CD4-positive, CD25-positive, alpha-beta regulatory T cell (primary cell): ENCODE measurements at regions not wholly inside any gene's neighbourhood (a gene's known extent, or its start where the extent isn't known, plus 50 kb on each side); places are given as distances from the start of the nearest gene placed in this dataset.

Source experiments
- ATAC-seq, 2 donors: fragments of 150-1000 bp; cut with Tn5 transposase; one replicate each; pipeline ENCODE4 v1.10.0; 2021; ENCODE audit warnings: low read depth in 2 of 2, moderate number of reproducible peaks in 2 of 2, moderate library complexity in 1 of 2
- DNase-seq, 3 donors: peaks; one replicate each; pipeline versions ENCODE4 v3.0.0 to v3.0.0-alpha.2; 2012 to 2022; ENCODE audit warnings: mixed read lengths in 1 of 3
- H3K27ac ChIP-seq: one replicate; pipeline ENCODE4 v1.7.0; 2013; ENCODE audit warnings: mild to moderate bottlenecking, low read length; ENCODE audit not compliant: insufficient read depth, poor library complexity, severe bottlenecking
- H3K27me3 ChIP-seq: one replicate; pipeline ENCODE4 v1.7.0; 2013; ENCODE audit warnings: low read length; ENCODE audit not compliant: control insufficient read depth, insufficient read depth
- H3K36me3 ChIP-seq: one replicate; pipeline ENCODE4 v1.7.0; 2013; ENCODE audit warnings: mild to moderate bottlenecking, low read length, moderate library complexity; ENCODE audit not compliant: control insufficient read depth, insufficient read depth
- H3K4me1 ChIP-seq: 2 replicates; pipeline ENCODE4 v1.7.0; 2013; ENCODE audit warnings: mild to moderate bottlenecking, low read length; ENCODE audit not compliant: insufficient read depth, control insufficient read depth, poor library complexity, severe bottlenecking
- H3K4me3 ChIP-seq: one replicate; pipeline ENCODE4 v1.7.0; 2013; ENCODE audit warnings: low read depth, mild to moderate bottlenecking, low read length, moderate library complexity
- H3K9me3 ChIP-seq, 2 experiments: 1 replicate in 1 of 2; 2 replicates in 1 of 2; pipeline ENCODE4 v1.7.0; 2013; ENCODE audit warnings: low read length in 2 of 2, mild to moderate bottlenecking in 1 of 2, moderate library complexity in 1 of 2; ENCODE audit not compliant: control insufficient read depth in 2 of 2
- H3K27ac Mint-ChIP-seq, 3 donors: one replicate each; pipeline ENCODE4 v1.8.0; 2020 to 2022; ENCODE audit warnings: mild to moderate bottlenecking in 3 of 3, mixed read lengths in 3 of 3, moderate library complexity in 2 of 3
- H3K27me3 Mint-ChIP-seq: one replicate; pipeline ENCODE4 v1.8.0; 2022; ENCODE audit warnings: mild to moderate bottlenecking, mixed read lengths
- H3K36me3 Mint-ChIP-seq: one replicate; pipeline ENCODE4 v1.8.0; 2020; ENCODE audit warnings: mixed read lengths
- H3K4me1 Mint-ChIP-seq, 4 donors: one replicate each; pipeline ENCODE4 v1.8.0; 2020 to 2022; ENCODE audit warnings: mixed read lengths in 4 of 4, mild to moderate bottlenecking in 1 of 4
- H3K4me3 Mint-ChIP-seq, 4 donors: one replicate each; pipeline ENCODE4 v1.8.0; 2020 to 2022; ENCODE audit warnings: mild to moderate bottlenecking in 4 of 4, mixed read lengths in 4 of 4, moderate library complexity in 3 of 4
- H3K9me3 Mint-ChIP-seq, 7 donors: one replicate each; pipeline ENCODE4 v1.8.0; 2020 to 2022; ENCODE audit warnings: mixed read lengths in 7 of 7, mild to moderate bottlenecking in 3 of 7, moderate library complexity in 2 of 7

DNA sequence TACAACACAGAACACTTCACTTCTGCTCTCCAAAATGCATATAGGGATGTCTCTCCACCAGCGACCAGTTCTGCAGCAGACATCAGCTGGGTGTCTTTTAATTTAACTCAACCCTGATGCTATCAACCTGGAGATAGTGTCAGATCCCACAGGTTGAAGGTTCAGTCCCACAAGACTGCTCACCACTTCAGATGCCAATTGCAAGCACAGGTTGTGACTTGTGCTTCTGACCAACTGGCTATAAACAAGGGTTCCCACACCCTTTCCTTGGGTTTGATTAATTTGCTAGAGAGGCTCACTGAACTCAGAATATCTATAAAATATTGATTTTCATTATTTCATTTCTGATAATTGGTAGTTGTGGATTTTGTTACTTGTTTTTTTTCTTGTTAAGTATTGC lies 177.4 kb upstream of the HS3ST1 start:
- Mint-ChIP-seq H3K27me3 (no peaks in the 10 kb centered on the region), H3K4me1 (peaks cover 0 to 3% (median 0%) of the 10 kb centered on the region in 4 donors), H3K36me3 (no peaks in the 10 kb centered on the region), H3K27ac (no peak overlapping the region), H3K4me3 (no peak overlapping the region), H3K9me3 (no peaks in the 10 kb centered on the region)
- no peak for DNase-seq
- Histone ChIP-seq H3K4me3 (no peak overlapping the region), H3K36me3 (no peaks in the 10 kb centered on the region), H3K9me3 (no peaks in the 10 kb centered on the region), H3K4me1 (no peaks in the 10 kb centered on the region), H3K27ac (no peak overlapping the region), H3K27me3 (peaks cover 7% of the 10 kb centered on the region)
- no peak for ATAC-seq

DNA sequence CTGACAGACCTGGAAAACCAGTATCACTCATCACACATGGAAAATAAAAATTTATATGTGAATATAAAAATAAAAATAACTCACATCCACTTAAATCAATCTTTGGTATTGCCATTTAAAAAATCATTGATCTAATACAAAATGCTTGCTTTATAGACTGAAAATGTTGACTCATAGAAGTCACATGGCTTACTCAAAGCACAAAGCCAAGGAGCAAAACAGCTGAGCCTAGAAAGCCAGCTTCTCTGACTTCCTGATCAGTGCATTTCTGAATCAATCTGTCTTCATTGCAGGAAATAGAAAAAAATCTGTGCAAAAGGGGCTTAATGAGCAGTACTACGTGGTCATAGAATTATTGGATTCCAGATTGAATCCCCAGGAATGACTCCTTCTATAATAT lies 176.9 kb upstream of the HS3ST1 start:
- no peaks in the 10 kb centered on the region for H3K9me3 Mint-ChIP-seq
- Histone ChIP-seq H3K4me3 (no peak overlapping the region), H3K9me3 (no peaks in the 10 kb centered on the region), H3K27ac (no peak overlapping the region), H3K36me3 (no peaks in the 10 kb centered on the region), H3K27me3 (peaks cover 7% of the 10 kb centered on the region), H3K4me1 (no peaks in the 10 kb centered on the region)
- DNase-seq (peak in 1 of 3 donors; percentile 0), ATAC-seq (no peak)
- H3K4me1 Mint-ChIP-seq, result peaks cover 0 to 3% (median 0%) of the 10 kb centered on the region in 4 donors
- H3K27me3 Mint-ChIP-seq, result no peaks in the 10 kb centered on the region
- no peak overlapping the region for H3K27ac Mint-ChIP-seq
- H3K36me3 Mint-ChIP-seq, result no peaks in the 10 kb centered on the region
- no peak overlapping the region for H3K4me3 Mint-ChIP-seq

DNA sequence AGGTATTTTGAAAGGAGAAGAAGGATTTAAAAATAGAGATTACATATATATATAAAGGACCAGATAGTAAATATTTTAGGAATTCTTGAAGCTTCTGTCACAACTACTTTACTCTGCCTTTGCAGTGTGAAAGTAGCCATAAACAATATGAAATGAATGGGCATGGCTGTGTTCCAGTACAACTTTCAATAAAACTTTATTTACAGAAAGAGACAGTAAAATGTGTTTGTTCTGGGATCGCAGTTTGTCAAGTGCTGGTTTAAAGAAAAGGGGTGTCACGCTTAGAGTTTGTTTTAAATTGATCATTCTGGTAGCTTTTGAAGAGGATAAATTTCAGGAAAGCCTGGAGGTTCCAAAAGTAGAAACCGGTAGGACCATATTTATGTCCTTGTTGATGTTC lies 176.1 kb upstream of the HS3ST1 start:
- DNase-seq (no peak), ATAC-seq (no peak)
- Histone ChIP-seq H3K9me3 (no peaks in the 10 kb centered on the region), H3K4me3 (no peak overlapping the region), H3K36me3 (no peaks in the 10 kb centered on the region), H3K4me1 (no peaks in the 10 kb centered on the region), H3K27ac (no peak overlapping the region), H3K27me3 (peaks cover 7% of the 10 kb centered on the region)
- Mint-ChIP-seq H3K27ac (no peak overlapping the region), H3K9me3 (no peaks in the 10 kb centered on the region), H3K27me3 (no peaks in the 10 kb centered on the region), H3K36me3 (no peaks in the 10 kb centered on the region), H3K4me1 (peaks cover 0 to 3% (median 0%) of the 10 kb centered on the region in 4 donors), H3K4me3 (no peak overlapping the region)

DNA sequence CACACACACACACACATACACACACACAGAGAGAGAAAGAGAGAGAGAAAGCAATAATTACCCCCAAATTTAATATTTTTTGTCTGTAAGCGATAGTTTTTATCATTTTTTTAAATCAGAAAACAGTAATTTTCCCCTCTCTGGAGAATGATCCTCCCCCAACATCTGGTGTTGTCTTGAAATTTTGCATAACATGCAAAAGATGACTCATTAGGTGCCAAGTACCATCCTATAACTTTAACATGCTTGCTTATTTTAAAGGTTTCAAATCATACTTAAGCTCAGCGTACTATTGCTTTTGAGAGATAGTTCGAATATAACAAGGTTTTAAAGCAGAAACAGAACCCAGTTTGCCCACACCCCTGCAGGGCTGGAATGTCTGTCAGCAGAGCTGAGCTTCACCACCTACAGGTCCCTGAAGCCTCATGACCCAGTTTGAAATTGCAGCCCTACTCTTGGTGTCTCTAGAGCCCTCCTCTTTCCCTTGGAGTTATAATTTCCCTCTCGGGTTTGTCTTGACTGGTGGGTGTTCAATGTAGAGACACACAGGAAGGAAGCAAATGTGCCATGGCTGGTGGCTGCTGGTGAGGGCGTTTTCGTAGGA lies 175.0 kb upstream of the HS3ST1 start:
- no peaks in the 10 kb centered on the region for H3K4me1 Mint-ChIP-seq
- H3K36me3 Mint-ChIP-seq, result no peaks in the 10 kb centered on the region
- H3K9me3 Mint-ChIP-seq, result peaks cover 0 to 3% (median 0%) of the 10 kb centered on the region in 7 donors
- H3K27me3 Mint-ChIP-seq, result peaks cover 4% of the 10 kb centered on the region
- Histone ChIP-seq H3K4me1 (no peaks in the 10 kb centered on the region), H3K27me3 (peaks cover 7% of the 10 kb centered on the region), H3K4me3 (no peak overlapping the region), H3K9me3 (no peaks in the 10 kb centered on the region), H3K36me3 (no peaks in the 10 kb centered on the region), H3K27ac (no peak overlapping the region)
- no peak for ATAC-seq
- H3K27ac Mint-ChIP-seq, result no peak overlapping the region
- no peak for DNase-seq
- no peak overlapping the region for H3K4me3 Mint-ChIP-seq

DNA sequence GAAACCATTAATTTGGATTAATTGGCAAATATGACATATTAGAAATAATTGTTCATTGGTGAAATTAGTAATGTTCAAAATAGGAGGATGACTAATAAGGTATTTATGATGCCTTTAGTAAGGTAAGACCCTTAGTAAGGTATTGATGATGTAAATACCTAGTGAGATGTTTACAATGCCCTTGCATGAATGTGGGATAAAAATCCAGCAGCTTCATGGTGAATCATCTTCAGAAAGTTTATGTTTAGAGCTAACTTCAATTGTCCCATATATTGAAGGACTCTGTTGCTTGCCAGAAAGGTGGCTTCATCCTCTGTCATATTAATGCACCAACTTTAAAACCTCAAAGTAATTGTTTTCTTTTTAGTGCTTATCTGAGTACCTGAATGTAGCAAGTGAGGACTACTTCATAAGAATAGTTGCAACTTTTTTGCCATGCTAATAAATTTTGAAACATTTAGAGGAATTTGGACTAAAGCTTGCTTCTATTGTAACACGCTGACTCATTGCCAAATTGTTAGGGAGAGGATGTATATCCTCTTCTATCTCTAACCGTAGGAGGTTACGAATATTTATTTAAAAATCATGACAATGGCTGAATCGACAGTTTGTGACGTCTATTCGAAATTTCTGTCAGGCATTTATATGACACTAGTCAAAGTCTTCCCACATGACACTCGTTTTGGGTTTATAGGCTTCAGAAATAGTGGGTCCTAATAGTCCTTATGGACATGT lies 174.1 kb upstream of the HS3ST1 start:
- Histone ChIP-seq H3K27ac (no peak overlapping the region), H3K9me3 (no peaks in the 10 kb centered on the region), H3K27me3 (peaks cover 7% of the 10 kb centered on the region), H3K4me3 (no peak overlapping the region), H3K4me1 (no peaks in the 10 kb centered on the region), H3K36me3 (no peaks in the 10 kb centered on the region)
- Mint-ChIP-seq H3K27ac (no peak overlapping the region), H3K9me3 (peaks cover 0 to 3% (median 0%) of the 10 kb centered on the region in 7 donors), H3K4me3 (no peak overlapping the region), H3K27me3 (peaks cover 4% of the 10 kb centered on the region), H3K36me3 (no peaks in the 10 kb centered on the region), H3K4me1 (no peaks in the 10 kb centered on the region)
- DNase-seq, result no peak
- ATAC-seq, result no peak

DNA sequence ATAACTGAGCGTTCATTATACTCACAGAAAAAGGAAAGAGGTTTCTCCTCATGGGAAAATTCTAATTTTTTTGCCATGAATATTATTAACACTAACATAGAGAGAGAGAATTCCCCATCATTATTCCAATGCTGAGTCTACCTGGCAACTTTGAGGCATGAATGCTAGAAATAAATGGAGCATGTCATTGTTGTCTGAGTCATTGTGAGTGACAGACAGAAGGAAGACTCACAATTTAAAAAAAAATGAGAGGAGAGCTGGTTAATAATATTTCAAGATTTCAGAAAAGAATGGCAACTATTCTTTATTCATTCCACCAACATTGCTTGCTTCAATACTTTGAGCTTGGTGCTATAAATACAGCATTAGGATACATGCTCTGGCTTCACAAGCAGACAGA lies 170.4 kb upstream of the HS3ST1 start:
- Mint-ChIP-seq H3K4me3 (no peak overlapping the region), H3K9me3 (peaks cover 0 to 3% (median 0%) of the 10 kb centered on the region in 7 donors), H3K27me3 (peaks cover 4% of the 10 kb centered on the region), H3K4me1 (no peaks in the 10 kb centered on the region), H3K36me3 (no peaks in the 10 kb centered on the region), H3K27ac (no peak overlapping the region)
- Histone ChIP-seq H3K27ac (no peak overlapping the region), H3K9me3 (no peaks in the 10 kb centered on the region), H3K4me3 (no peak overlapping the region), H3K36me3 (no peaks in the 10 kb centered on the region), H3K27me3 (no peaks in the 10 kb centered on the region), H3K4me1 (no peaks in the 10 kb centered on the region)
- ATAC-seq (no peak), DNase-seq (no peak)

DNA sequence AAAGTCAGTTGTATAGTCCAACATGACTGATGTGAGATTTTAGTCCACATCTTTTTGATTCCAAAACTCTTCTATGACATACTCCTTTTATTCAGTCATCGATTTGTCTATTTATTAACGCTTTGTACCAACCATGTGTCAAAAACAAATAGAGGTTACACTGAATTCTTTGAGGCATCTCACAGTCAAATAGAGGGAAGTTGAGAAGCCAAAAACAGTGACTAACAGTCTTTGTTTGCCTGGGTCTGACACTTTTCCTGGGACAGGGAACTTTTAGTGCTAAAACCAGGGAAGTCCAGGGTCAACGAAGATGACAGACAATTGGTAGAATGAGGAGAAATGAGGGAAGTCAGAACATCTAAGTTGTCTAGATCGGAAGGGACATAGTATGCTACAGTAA lies 169.9 kb upstream of the HS3ST1 start:
- H3K27me3 ChIP-seq, result no peaks in the 10 kb centered on the region
- Mint-ChIP-seq H3K9me3 (peaks cover 0 to 3% (median 0%) of the 10 kb centered on the region in 7 donors), H3K4me3 (no peak overlapping the region), H3K4me1 (no peaks in the 10 kb centered on the region), H3K27me3 (peaks cover 4% of the 10 kb centered on the region), H3K27ac (no peak overlapping the region), H3K36me3 (no peaks in the 10 kb centered on the region)
- H3K36me3 ChIP-seq, result no peaks in the 10 kb centered on the region
- no peaks in the 10 kb centered on the region for H3K4me1 ChIP-seq
- DNase-seq (no peak), ATAC-seq (no peak)
- no peak overlapping the region for H3K4me3 ChIP-seq
- no peak overlapping the region for H3K27ac ChIP-seq
- no peaks in the 10 kb centered on the region for H3K9me3 ChIP-seq

DNA sequence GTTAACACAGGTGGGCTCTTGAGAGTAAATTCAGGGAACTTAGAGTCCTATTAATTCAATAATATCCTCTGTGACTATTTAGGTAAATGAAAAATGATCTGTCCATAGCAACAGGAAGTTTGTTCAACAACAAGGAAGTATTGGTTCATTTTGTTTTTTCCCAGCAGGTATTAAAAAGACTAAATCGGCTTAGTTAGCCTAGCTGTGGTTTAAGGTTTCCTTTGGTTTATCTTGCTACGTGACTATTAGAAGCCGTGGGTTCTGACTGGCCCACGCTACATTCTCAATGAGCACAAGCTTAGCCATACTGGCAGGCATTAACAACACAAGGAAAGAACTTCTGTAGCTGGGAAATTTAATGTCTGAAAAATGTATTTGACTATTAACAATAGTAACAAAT lies 168.8 kb upstream of the HS3ST1 start:
- Histone ChIP-seq H3K27ac (no peak overlapping the region), H3K4me3 (no peak overlapping the region), H3K36me3 (no peaks in the 10 kb centered on the region), H3K4me1 (no peaks in the 10 kb centered on the region), H3K9me3 (no peaks in the 10 kb centered on the region), H3K27me3 (no peaks in the 10 kb centered on the region)
- DNase-seq, result no peak
- H3K4me1 Mint-ChIP-seq, result no peaks in the 10 kb centered on the region
- no peak overlapping the region for H3K27ac Mint-ChIP-seq
- H3K36me3 Mint-ChIP-seq, result no peaks in the 10 kb centered on the region
- ATAC-seq, result no peak
- peaks cover 0 to 3% (median 0%) of the 10 kb centered on the region in 7 donors for H3K9me3 Mint-ChIP-seq
- no peak overlapping the region for H3K4me3 Mint-ChIP-seq
- H3K27me3 Mint-ChIP-seq, result peaks cover 4% of the 10 kb centered on the region
